ENCODE measurements at regions not wholly inside any gene's neighbourhood (a gene's known extent, or its start where the extent isn't known, plus 50 kb on each side); places are given as distances from the start of the nearest gene placed in this dataset.
A peak's percentile ranks its signal among the peaks of the same experiment; 100 is the strongest.

GRCh38 chr5:123778641-123779040 is 266.7 kb downstream of the CSNK1G3 start:
- H3K9me3 ChIP-seq: no peaks in the 10 kb centered on the region
- no peaks in the 10 kb centered on the region for H3K36me3 ChIP-seq
- TF ChIP-seq CTCF (IDR thresholded peaks at IDR 0.05): no peak
- H3K27ac ChIP-seq: no peak overlapping the region
- H3K27me3 ChIP-seq: no peaks in the 10 kb centered on the region
- intact Hi-C loops (cut with DNase I): no loop called here
- no peak for ATAC-seq
- FAIRE-seq: no peak
- no peak overlapping the region for H3K4me3 ChIP-seq
- WGBS, 2 donors: 94 to 98% methylated on average over 7 of the region's 7 CpGs
- no peak for DNase-seq
- H3K4me1 ChIP-seq: no peaks in the 10 kb centered on the region

GRCh38 chr5:123776761-123777160 is 264.8 kb downstream of the CSNK1G3 start:
- DNase-seq: no peak
- Histone ChIP-seq H3K36me3 (no peaks in the 10 kb centered on the region), H3K4me3 (no peak overlapping the region), H3K27ac (no peak overlapping the region), H3K9me3 (no peaks in the 10 kb centered on the region), H3K27me3 (no peaks in the 10 kb centered on the region), H3K4me1 (no peaks in the 10 kb centered on the region)
- no peak for ATAC-seq
- intact Hi-C loops (cut with DNase I): no loop called here
- no peak for TF ChIP-seq CTCF (IDR thresholded peaks at IDR 0.05)
- FAIRE-seq: no peak

DNA sequence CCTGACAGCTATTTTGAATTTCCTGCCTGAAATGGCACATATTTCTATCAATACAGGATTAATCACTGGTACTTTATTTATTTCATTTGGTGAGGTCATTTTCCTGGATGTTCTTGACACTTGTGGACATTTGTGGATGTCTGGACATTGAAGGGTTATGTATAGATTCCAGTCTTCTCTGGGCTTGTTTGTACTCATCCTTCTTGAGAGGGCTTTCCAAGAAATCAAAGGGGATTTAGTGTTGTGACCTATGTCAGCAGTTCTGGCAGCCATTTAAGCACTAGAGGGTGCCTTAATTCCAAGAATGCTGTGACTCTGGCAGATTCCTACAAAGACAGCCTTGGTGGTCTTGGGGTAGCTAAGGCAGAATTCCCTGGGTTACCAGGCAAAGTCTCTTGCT is 259.7 kb downstream of the CSNK1G3 start:
- FAIRE-seq (no peak), ATAC-seq (no peak), DNase-seq (no peak)
- no peaks in the 10 kb centered on the region for H3K36me3 ChIP-seq
- no peak for TF ChIP-seq CTCF (IDR thresholded peaks at IDR 0.05)
- H3K4me3 ChIP-seq: no peak overlapping the region
- H3K27ac ChIP-seq: no peak overlapping the region
- H3K27me3 ChIP-seq: no peaks in the 10 kb centered on the region
- no peaks in the 10 kb centered on the region for H3K4me1 ChIP-seq
- intact Hi-C loops (cut with DNase I): no loop called here
- H3K9me3 ChIP-seq: no peaks in the 10 kb centered on the region

DNA sequence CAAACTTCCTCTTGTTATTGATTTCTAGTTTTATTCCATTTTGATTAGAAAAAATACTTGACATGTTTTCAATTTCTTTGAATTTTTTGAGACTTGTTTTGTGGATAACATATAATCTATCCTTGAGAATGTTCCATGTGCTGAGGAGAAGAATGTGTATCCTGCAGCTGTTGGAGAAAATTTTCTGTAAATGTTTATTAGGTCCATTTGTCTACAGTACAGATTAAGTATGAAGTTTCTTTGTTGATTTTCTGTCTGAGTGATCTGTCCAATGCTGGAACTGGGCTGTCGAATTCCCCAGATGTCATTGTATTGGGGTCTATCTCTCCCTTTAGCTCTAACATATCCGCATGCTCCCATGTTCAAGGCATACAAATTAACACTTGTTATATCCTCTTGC is 251.2 kb downstream of the CSNK1G3 start:
- Histone ChIP-seq H3K4me3 (no peak overlapping the region), H3K27me3 (no peaks in the 10 kb centered on the region), H3K4me1 (peaks cover 0 to 10% (median 0%) of the 10 kb centered on the region in 3 donors), H3K9me3 (no peaks in the 10 kb centered on the region), H3K27ac (no peak overlapping the region), H3K36me3 (no peaks in the 10 kb centered on the region)
- FAIRE-seq (no peak), ATAC-seq (peak; percentile 43 to 86 (median 69)), DNase-seq (no peak)
- TF ChIP-seq CTCF (IDR thresholded peaks at IDR 0.05): no peak
- WGBS, 2 donors: 31 to 33% methylated on average over 2 of the region's 2 CpGs
- intact Hi-C loops (cut with DNase I): no loop called here

GRCh38 chr5:123756816-123757215 is 244.8 kb downstream of the CSNK1G3 start:
- no peak for TF ChIP-seq CTCF (IDR thresholded peaks at IDR 0.05)
- FAIRE-seq: no peak
- H3K4me3 ChIP-seq: no peak overlapping the region

More at GRCh38 chr5:123756816-123757215, 244.8 kb downstream of the CSNK1G3 start:
- no peak for ATAC-seq
- peaks cover 0 to 12% (median 5%) of the 10 kb centered on the region in 3 donors for H3K4me1 ChIP-seq
- no peak for DNase-seq
- no peaks in the 10 kb centered on the region for H3K9me3 ChIP-seq
- intact Hi-C loops (cut with DNase I): no loop called here
- H3K27me3 ChIP-seq: no peaks in the 10 kb centered on the region
- no peak overlapping the region for H3K27ac ChIP-seq
- H3K36me3 ChIP-seq: no peaks in the 10 kb centered on the region
